ENCODE measurements at regions not wholly inside any gene's neighbourhood (a gene's known extent, or its start where the extent isn't known, plus 50 kb on each side); places are given as distances from the start of the nearest gene placed in this dataset.

DNA sequence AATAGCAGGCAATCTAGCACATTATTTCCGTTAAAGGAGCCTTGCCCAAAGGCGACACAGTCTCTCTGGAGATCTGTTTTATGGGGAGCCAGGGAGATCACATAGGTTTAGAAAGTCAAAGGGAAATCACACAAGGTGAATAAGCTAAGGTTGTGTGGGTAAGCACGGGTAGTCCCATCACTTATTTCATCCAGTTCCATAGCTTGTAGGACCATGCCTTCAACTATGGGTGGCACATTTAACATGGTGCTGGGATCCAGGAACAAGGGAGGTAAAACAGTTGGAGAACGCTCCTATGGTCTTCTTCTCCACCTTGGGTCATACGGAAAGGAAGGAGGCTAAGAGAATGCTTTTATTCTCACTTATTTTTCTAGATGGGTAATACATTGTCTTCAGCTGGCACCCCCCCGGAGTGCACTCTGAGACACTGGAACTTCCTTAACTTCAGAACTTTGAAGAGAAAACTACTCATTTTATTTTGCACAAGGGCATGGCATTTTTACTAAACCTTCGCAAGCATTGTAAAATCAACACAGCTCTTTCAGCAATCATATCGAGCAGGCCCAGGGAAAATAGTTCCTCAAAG lies 435.4 kb downstream of the KIF20B start:
- no peak for TF ChIP-seq POLR2A (IDR thresholded peaks at IDR 0.05)
- DNase-seq (no peak), ATAC-seq (no peak)
- Histone ChIP-seq H3K4me3 (no peak overlapping the region), H3K9me3 (peaks cover 0 to 88% (median 48%) of the 10 kb centered on the region in 12 donors), H3K36me3 (no peaks in the 10 kb centered on the region), H3K27ac (no peak overlapping the region), H3K27me3 (no peaks in the 10 kb centered on the region), H3K4me1 (no peaks in the 10 kb centered on the region)
- 66 to 74% (median 70%) methylated on average over 8 of the region's 8 CpGs for WGBS, 4 donors
- intact Hi-C loops (cut with DNase I): no loop called here

GRCh38 chr10:90138844-90139243 lies 437.5 kb downstream of the KIF20B start:
- H3K36me3 ChIP-seq: no peaks in the 10 kb centered on the region
- ATAC-seq (no peak), DNase-seq (no peak)
- 69 to 76% (median 72%) methylated on average over 4 of the region's 4 CpGs for WGBS, 4 donors
- no peaks in the 10 kb centered on the region for H3K4me1 ChIP-seq
- TF ChIP-seq, protein P1, sequence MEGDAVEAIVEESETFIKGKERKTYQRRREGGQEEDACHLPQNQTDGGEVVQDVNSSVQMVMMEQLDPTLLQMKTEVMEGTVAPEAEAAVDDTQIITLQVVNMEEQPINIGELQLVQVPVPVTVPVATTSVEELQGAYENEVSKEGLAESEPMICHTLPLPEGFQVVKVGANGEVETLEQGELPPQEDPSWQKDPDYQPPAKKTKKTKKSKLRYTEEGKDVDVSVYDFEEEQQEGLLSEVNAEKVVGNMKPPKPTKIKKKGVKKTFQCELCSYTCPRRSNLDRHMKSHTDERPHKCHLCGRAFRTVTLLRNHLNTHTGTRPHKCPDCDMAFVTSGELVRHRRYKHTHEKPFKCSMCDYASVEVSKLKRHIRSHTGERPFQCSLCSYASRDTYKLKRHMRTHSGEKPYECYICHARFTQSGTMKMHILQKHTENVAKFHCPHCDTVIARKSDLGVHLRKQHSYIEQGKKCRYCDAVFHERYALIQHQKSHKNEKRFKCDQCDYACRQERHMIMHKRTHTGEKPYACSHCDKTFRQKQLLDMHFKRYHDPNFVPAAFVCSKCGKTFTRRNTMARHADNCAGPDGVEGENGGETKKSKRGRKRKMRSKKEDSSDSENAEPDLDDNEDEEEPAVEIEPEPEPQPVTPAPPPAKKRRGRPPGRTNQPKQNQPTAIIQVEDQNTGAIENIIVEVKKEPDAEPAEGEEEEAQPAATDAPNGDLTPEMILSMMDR (IDR thresholded peaks at IDR 0.05): peak in 6 of 12 donors; percentile 9 to 33 (median 16)
- no peak for TF ChIP-seq POLR2A (IDR thresholded peaks at IDR 0.05)
- intact Hi-C loops (cut with DNase I): no loop called here
- peaks cover 0 to 73% (median 45%) of the 10 kb centered on the region in 12 donors for H3K9me3 ChIP-seq
- no peak overlapping the region for H3K4me3 ChIP-seq
- H3K27ac ChIP-seq: no peak overlapping the region
- no peaks in the 10 kb centered on the region for H3K27me3 ChIP-seq

GRCh38 chr10:90141791-90142190 lies 440.4 kb downstream of the KIF20B start:
- Histone ChIP-seq H3K4me3 (no peak overlapping the region), H3K27me3 (no peaks in the 10 kb centered on the region), H3K4me1 (no peaks in the 10 kb centered on the region), H3K9me3 (peaks cover 0 to 43% (median 23%) of the 10 kb centered on the region in 12 donors), H3K36me3 (no peaks in the 10 kb centered on the region), H3K27ac (no peak overlapping the region)
- intact Hi-C loops (cut with DNase I): loop anchor here in 1 of 10 donors (10.0 kb wide), 1 partner anchor 347 kb away; no protein-coding TSS in a partner anchor
- DNase-seq: no peak
- TF ChIP-seq, protein P1 (IDR thresholded peaks at IDR 0.05): no peak
- TF ChIP-seq POLR2A (IDR thresholded peaks at IDR 0.05): no peak
- 67 to 74% (median 71%) methylated on average over 1 of the region's 1 CpG for WGBS, 4 donors
- ATAC-seq: no peak

DNA sequence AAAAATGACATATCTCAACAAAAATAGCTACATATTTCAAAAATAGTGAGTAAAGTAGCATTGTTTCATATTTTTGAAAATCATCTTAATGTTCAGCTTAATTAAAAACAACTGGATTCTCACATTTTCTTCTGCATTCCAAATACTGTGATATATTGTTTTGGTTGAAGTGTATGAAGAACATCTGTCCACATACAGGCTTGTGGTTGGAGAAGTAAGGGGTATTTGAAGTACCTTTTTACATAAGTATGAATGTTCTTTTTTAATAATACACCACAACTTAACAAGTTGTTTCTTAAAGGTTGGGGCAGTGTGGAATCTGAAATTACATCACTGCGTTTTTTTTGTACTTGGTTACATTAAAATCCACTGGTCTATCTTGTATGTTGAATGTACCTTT lies 442.5 kb downstream of the KIF20B start:
- WGBS, 4 donors: 82 to 92% (median 89%) methylated on average over 1 of the region's 1 CpG
- H3K4me1 ChIP-seq: no peaks in the 10 kb centered on the region
- H3K4me3 ChIP-seq: no peak overlapping the region
- DNase-seq: no peak
- TF ChIP-seq, protein P1 (IDR thresholded peaks at IDR 0.05): no peak
- no peak for TF ChIP-seq POLR2A (IDR thresholded peaks at IDR 0.05)
- peaks cover 0 to 23% (median 4%) of the 10 kb centered on the region in 12 donors for H3K9me3 ChIP-seq
- H3K27ac ChIP-seq: no peak overlapping the region
- H3K27me3 ChIP-seq: no peaks in the 10 kb centered on the region
- H3K36me3 ChIP-seq: no peaks in the 10 kb centered on the region
- intact Hi-C loops (cut with DNase I): loop anchor here in 1 of 10 donors (10.0 kb wide), 1 partner anchor 349 kb away; no protein-coding TSS in a partner anchor
- ATAC-seq: no peak

All from heart left ventricle (tissue), 16 donors.